Pulmonary artery endothelial cell (primary cell): ENCODE measurements at regions not wholly inside any gene's neighbourhood (a gene's known extent, or its start where the extent isn't known, plus 50 kb on each side); places are given as distances from the start of the nearest gene placed in this dataset.

Source experiments
- DNase-seq: peaks from one replicate; pipeline ENCODE4 v3.0.0-alpha.2; 2011; ENCODE audit warnings: low read depth, low spot score

DNA sequence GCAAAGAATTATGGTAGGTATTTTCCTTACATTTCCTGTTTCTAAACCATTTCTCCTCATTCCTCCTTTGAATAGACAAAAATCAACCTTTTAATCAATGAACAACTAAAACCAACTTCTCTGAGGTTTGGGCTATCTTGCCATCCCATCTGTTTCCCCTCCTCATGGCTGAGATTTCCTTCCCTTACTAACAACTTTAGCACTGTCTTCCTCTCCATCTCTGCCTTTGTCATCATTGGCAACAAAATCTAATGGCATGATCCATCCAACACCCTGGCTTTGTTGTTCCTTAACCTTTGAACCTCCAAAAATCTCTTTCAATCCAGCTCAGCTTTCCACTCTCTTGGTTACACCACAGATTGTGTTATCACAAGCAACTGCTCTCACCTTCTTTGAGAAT is 95.3 kb upstream of the FAM136A start:
- DNase-seq, result peak; percentile 48

DNA sequence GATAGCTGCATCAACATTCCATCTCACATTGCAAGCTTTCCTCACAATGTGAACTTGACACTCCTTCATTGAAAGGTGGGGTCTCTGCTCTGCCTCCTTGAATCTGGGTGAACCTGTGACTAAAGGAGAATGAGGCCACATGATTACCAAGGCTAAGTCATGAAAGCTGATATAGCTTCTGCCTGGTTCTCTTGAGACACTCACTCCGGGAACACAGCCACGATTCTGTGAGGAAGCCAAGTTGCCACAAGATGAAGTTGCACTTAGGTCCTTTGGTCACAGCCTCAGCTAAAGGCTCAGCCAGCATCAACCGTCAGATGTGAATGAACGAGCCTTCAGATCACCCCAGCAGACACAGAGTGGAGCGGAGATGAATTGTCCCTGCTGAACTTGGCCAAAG is 94.7 kb upstream of the FAM136A start:
- DNase-seq, result no peak

DNA sequence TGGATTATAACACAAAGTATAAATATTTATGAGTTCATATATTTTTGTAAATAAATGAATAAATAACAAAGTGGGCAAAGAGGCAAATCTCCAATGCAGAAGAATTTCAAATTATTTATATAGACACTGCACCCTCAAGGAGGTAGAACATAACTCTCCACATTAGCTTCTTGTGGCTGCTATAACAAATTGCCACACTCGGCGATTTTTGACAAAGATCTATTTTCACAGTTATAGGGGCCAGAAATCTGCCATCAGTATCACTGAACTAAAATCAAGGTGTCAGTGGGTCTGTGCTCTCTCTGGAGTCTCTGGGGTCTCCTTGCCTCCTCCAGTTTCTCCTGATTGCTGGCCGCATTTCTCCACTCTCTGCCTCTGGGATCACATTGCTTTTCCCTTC is 92.0 kb upstream of the FAM136A start:
- DNase-seq, result no peak

DNA sequence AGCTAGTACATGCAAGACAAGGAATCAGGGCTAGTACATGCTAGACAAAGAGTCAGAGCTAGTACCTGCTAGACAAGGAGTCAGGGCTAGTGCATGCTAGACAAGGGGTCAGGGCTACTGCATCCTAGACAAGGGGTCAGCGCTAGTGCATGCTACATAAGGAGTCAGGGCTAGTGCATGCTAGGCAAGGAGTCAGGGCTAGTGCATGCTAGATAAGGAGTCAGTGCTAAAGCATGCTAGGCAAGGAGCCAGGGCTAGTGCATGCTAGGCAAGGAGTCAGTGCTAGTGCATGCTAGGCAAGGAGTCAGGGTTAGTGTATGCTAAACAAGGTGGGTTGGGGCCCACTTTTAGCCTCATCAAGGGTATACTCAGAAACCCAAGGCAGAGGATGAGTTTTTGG is 90.1 kb upstream of the FAM136A start:
- no peak for DNase-seq

DNA sequence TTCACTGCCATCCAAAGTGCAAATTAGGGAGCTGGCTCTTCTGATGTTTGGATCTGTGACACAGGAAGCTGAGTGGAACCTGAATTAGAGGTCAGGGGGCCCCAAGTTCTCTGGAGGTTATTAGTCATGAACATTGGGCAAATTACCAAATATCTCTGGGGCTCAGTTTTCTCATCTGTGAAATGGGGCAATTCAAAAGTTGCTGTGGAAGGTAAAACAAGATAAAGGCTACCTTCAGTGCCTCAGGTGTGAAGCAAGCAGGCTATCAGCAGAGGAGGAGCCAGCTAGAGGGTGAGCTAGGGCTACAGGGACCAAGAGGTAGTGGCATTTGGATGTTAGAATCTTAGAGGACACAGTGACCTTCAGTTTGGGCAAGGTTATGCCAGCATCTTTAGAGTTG is 89.4 kb upstream of the FAM136A start:
- DNase-seq, result no peak

DNA sequence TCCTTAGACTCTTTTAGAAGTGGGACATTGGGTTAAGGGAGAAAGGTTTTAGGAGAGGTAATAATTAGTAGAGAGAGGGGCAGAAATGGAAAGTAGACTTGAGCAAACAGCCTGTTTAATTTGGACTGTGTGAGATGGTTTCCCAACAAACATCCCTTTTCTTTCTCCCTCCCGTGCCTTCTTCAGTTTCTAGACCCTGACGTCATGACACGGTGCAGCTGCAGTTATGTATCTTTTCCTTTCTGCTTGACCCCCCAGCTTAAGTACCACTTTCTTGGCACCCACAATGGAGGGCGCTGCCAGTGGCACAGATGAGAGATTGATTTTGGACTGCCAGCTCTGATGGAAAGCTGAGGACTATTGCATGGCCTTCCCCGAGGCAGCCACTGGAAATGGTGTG is 86.9 kb upstream of the FAM136A start:
- DNase-seq, result no peak

DNA sequence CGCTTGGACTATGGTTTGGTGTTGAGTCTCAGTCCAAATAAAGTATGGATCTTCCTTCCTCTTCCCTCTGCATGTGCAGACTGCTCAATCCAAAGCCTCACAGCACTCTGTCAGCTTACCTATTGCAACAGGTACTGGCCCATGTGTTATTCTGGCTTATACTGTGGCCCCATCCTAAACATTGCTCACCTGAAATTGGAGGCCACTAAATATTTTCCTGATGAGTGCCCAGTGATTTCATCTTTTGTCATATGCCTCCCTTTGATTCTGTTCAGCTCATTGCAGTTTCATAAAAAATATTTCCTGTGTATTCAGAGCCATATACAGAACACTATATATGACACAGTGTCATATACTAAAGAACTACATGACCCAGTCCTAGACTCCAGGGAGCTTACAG is 86.3 kb upstream of the FAM136A start:
- no peak for DNase-seq

DNA sequence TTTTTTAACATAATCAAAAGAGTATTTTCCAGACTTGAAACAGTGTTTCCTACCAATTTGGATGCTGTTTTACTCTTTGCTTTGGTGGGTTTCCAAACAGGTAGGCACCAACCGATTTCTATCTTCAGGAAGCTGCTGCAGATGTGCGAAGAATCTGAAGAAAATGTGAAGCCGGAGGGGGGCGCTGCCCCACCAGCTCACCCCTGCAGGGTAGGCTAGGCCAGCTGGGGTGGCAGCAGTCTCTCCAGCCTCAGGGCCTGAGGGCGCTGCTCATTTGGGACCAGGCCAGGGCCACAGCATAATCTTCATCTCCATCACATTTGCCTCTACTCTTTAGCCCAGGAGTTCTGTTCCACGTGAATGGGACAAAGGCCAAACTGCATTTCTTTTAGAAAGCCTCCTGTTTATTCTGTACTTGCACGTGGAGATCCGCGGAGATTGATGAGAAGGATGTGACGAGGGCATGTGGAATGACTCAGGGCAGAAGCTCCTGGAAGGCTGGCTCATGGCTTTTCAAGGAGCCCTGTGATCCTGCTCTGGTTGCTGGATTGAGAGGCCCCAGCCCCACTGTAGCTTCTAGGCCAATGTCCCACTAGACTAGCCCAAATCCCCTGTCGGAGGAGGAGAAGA is 84.2 kb upstream of the FAM136A start:
- DNase-seq, result no peak

DNA sequence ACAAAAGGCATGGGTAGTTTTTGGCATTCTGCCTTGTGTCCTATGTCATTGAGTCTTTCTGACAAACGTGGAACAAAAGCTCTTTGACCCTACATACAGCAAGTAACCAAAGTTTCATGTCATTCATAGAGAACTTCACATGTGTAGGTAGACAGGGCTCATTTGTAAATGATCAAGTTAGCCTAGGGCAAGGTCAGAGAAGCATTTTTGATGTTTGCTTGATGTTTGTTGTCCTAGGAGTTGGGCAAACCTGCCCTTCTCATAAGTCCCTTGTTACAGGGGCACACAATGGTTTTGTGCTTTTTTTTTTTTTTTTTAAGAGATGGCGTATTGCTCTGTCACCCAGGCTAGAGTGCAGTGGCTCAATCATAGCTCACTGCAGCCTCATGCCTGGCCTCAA is 83.3 kb upstream of the FAM136A start:
- DNase-seq, result no peak

DNA sequence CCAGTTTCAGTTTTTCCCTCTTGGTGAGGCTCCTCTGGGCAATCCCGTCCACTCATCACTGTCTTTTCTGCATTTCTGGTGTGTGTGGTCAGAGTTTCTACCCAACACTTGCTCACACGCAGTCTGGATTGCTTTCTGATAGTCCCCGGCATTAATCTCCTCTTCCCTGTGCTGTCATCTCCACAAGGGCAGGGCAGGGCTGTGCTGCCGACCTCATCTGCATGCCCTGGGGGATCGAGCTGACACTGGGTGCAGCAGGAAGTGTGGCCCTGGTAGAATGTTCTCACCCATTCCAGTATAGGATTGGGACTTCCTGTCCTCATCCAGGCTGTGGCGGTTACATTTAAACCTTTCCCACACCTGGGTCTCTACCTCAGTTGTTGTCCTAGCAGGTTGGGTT is 80.0 kb upstream of the FAM136A start:
- no peak for DNase-seq

DNA sequence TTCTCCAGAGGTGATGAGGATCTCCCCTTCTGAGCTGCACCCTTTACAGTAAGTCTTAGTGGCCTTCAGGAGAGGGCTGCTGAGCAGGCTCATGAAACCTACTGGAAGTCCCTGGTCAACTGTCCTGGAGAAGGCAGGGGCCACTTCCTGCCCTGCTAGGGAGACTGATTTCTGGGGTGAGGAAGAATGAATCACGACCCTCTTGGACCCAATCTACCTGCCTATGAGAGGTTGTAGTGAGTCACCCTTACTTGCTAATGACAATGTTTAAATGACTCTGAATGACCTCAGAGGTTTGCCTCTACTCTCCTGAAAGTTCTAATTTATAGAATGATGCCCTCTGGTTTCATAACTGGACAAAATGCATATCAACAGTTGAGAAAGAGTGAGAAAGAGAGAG is 79.4 kb upstream of the FAM136A start:
- DNase-seq, result no peak

DNA sequence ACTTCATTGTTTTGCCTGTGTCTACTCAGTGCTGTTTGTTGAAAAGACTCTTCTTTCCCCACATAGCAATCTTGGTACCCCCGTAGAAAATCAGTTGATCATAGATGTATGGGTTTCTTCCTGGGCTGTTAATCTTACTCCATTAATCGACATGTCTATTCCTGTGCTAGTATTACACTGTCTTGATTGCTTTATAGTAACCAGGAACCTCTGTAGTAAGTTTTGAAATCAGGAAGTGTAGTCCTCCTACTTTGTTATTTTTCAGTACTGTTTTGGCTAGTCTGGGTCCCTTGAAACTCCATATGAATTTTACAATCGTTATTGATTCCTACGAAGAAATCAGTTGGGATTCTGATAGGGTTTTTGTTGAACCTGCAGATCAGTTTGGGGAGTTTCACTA is 78.8 kb upstream of the FAM136A start:
- no peak for DNase-seq

DNA sequence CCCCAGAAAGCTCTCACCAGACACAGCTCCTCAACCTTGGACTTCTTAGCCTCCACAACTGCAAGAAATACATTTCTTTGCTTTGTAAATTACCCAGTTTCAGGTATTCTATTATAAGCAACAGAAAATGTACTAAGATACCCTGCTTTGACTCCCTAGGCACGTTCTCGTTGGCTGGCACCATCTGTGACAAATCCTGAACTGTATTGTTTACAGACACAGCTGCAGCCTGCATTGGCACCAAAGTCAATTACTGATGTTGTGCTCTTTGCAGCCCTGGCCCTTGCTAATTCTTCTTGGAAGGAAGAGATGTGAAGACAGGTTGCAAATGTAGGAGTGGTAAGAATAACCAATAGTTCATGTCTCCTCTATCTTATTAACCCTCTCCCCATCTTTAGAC is 72.7 kb upstream of the FAM136A start:
- no peak for DNase-seq

DNA sequence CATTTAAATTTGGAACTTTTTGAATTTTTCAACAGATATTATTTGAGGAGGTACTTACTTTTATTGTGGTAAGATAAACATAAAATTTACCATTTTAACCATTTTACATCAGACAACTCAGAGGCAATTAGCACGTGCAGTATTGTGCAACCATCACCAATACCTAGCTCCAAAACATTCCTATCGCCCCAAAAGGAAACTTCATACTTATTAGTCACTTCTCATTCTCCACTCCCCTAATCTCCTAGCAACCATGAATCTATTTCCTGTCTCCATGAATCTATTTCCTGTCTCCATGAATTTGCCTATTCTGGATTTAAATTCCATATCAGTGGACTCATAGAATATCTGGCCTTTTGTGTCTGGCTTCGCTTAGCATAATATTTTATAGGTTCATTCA is 69.9 kb upstream of the FAM136A start:
- peak; percentile 85 for DNase-seq

DNA sequence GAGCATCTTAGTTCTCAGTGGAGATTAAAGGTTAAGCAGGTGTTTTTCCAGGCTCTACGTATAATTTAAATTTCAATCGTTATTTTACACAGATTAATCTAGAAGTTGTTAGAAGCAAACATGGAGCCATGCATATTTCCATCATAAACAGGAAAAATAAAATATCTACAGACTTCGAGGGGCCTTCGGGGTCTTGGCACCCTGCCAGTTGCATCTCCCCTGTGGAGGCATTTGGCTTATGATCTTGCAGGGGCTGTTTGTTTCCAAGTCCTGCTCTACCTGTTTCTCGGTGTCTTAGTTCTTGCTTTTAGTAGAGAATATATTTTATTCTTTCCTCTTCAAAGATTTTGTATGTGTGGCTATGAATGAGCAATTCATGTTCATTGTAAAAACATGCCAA is 67.2 kb upstream of the FAM136A start:
- DNase-seq, result no peak

DNA sequence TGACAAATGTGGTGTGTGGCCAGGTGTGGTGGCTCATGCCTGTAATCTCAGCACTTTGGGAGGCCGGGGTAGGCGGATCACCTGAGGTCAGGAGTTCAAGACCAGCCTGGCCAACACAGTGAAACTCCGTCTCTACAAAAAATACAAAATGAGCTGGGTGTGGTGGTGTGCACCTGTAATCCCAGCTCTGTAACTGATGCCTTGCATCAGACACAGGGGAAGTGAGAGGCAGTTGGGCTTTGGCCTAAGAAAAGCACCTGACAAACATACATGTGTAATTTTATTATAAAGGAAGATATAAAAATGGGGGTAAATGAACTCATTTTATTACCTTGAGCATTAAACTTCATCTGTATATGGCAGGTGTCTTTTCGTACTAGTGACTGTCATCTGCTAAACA is 66.7 kb upstream of the FAM136A start:
- no peak for DNase-seq

DNA sequence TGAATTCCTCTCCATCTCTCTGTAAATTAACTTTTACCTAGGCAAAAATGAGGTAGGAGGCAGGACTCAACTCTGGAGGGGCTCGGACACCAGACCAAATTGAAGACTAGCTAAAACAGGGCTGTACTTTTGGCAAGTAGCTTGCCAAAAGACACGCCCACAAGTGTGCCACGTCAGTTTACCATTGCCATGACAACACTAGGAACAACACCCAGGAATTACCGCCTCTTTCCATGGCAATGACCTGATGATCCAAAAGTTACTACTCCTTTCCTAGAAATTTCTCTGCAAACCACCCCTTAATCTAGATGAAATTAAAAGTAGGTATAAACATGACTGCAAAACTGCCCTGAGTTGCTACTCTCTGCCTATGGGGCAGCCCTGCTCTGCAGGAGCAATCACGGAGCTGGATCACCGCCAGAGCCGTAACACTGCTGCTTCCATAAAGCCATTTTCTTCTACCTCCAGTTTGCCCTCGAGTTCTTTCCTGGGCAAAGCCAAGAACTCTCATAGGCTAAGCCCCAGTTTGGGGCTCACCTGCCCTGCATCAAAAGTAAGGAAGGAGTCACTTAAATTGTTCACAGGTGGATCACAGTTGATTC is 66.0 kb upstream of the FAM136A start:
- DNase-seq, result no peak

DNA sequence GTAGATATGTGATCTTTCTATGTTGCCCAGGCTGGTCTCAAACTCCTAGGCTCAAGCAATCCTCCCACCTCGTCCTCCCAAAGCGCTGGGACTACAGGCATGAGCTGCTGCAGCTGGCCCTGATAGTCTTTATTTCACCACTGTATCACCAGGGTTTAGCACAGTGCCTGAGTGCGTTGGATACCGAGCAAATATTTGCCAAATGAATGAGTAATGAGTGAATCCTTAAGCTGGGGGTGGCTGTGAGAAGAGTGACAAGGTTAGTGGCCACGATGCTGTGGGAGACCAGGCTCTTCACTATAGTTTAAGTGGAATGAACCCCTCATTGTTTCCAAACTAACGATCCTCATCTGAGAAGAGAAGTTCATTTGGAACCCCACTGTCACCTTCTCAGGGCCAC is 60.8 kb upstream of the FAM136A start:
- DNase-seq, result no peak

DNA sequence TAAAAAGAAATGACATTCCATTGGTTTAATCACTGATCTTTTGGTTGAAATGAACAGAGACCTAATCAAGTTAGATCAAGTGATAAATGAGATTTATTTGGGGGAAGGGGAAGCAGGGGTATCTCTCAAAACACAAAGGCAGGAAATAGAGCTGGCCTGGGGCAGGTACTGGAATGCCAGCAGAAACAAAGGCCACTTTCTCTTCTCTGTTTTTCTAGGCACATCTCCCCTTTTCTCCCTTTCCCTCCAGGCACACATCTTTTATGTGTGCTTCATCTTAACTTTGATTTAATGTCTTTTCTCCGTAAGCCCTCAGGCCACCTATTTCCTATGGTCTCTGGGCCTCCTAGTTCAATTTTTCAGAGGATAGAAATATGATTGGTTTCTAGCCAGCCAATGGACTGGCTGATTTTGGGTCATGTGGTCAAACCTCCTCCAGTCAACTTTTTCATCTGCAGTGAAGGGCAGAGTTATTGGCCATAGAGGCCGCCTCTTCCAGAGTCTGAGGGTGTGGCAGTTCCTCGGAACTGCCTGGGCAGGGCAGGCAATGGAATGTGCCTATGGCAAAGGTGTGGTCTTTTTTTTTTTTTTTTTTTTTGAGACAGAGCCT is 58.9 kb upstream of the FAM136A start:
- no peak for DNase-seq

DNA sequence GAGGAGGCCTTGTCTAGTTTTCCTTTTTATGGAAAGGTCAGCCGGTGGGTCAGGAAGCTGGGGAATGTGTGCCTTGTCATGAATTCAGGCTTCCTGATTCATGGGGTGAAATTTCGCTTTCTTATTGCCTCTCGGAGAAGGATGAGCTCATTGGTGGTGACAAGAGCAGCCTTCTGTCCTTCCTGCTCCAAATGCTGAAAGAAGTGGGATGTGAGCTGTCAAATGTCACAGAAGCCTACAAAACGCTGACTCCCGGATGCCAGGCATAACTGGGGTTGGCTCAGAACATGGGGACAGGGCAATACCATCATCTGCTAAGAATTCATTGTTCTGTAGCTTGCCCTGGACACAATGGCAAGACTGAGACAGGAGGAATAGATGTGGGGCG is 55.8 kb upstream of the FAM136A start:
- peak; percentile 29 for DNase-seq

DNA sequence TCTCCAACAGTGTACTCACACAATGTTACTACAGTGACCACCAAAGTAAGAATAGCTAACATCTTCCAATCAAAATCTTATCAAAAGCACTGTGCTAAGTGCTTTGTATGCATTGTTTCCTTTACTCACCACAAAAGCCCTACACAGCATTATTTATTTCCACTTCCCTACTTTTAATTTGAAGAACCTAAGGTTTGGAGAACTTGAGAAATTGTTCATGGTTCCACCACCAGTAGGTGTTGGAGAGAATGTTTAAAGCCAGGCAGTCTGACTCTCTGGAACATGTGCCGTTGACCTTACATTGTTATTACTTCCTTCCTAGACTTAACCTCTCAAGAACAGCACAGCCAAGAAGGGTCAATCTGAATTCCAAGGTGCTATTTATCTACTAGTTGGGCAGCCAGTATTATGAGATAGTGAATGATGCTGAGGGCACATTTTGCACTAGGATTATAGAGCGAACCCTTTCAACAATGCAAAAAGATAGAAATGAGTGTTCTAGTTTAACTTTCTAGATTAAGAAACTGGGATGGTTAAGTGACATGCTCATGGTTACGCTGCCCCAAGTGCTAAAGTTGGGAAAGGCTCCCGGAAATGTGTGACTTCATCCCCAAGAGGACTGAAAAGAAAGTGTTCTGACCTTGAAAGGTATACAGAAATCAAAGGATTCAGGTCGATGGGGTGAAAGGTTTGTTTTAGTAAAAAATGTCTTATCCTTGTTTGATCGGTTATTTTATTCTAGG is 55.2 kb upstream of the FAM136A start:
- peak; percentile 64 for DNase-seq

DNA sequence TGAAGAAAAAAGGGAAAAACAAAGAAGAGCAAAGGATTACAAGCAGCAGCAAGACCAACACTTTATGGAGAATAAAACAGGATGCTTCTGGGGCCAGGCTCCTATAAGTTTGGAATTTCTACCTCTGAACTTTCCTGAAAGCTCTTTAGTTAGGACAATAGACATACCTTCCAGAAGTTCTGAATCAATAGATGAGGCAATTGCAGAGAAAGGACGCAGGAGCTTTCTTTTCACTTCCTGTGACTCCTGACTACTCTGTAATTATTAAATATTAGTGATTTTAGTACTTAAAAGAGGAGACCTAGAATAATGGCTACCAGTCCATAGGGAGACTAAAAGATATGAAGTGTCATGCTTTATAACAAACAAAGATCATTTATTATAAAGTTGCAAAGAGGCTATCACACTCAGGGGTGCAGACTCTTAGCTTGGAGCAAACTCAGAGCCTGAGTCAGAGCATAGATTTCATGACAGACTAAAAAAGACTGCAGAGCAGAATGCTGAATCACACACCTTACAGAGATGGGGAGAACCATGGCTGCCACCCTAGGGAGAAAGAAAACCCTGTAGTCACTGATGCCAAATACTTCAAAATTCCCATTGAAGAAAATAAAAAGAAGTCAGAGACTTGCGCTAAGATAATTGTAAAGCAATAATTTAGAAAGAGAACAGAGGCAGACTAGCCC is 52.5 kb upstream of the FAM136A start:
- no peak for DNase-seq
